Umbilical cord (tissue), 1 donor: ENCODE measurements at regions not wholly inside any gene's neighbourhood (a gene's known extent, or its start where the extent isn't known, plus 50 kb on each side); places are given as distances from the start of the nearest gene placed in this dataset.

ENCODE experiments used
- DNase-seq: peaks from one replicate; pipeline ENCODE4 v3.0.0-alpha.2; 2015; ENCODE audit warnings: low spot score

- no peak for DNase-seq
Observed at GRCh38 chr3:130839813-130840212, 54.1 kb upstream of the ATP2C1 start.

- no peak for DNase-seq
Observed at GRCh38 chr3:130841357-130841756, 52.5 kb upstream of the ATP2C1 start.

GRCh38 chr3:130843441-130843840 lies 50.4 kb upstream of the ATP2C1 start:
- no peak for DNase-seq
